HG03196 (cell line): ENCODE measurements at regions not wholly inside any gene's neighbourhood (a gene's known extent, or its start where the extent isn't known, plus 50 kb on each side); places are given as distances from the start of the nearest gene placed in this dataset.
"Not testable (repeated sequence)": the region's sequence is repeated elsewhere in the genome, so short reads cannot be mapped to it uniquely, and the experiment has no call there.

Source experiments
- ATAC-seq: cut with Tn5 transposase; IDR thresholded peaks from one replicate; pipeline ENCODE4 v1.9.1; 2021; ENCODE audit not compliant: unreplicated experiment

- no peak for ATAC-seq
Measured at GRCh38 chr1:204777591-204777990, 92.1 kb upstream of the LRRN2 start.

- no peak for ATAC-seq
Measured at GRCh38 chr1:204780630-204781029, 90.0 kb upstream of the NFASC start.

DNA sequence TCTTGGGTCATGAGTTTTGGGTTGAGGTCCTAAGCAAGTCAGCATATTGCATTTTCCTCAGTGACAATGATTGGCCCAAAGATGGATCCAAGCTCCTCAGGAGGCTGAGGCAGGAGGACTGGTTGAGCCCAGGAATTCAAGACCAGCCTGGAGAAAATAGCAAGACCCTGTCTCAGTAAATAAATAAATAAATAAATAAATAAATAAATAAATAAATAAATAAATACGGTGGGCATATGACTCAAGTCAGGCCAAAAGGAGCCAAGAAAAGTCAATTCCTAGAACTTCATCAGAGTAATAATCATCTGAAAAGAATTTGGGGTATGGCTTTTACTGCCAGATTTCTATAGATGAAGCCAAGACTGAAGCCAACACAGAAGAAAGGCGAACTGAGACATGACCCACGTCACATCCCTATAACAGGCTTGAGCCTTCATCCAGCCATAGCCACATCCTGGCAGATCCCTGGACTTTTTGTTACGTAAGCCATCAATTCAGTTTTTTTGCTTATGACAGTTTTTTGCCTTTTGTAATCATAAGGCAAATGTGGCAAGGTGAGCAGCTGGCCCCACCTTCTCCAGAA is 88.5 kb upstream of the NFASC start:
- no peak for ATAC-seq

DNA sequence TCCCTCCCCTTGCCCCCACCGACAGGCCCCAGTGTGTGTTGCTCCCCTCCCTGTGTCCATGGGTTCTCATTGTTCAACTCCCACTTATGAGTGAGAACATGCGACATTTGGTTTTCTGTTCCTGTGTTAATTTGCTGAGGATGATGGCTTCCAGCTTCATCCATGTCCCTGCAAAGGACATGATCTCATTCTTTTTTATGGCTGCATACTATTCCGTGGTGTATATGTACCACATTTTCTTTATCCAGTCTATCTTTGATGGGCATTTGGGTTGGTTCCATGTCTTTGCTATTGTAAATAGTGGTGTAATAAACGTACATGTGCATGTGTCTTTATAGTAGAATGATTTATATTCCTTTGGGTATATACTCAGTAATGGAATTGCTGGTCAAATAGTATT is 85.6 kb upstream of the NFASC start:
- not testable (repeated sequence) for ATAC-seq

DNA sequence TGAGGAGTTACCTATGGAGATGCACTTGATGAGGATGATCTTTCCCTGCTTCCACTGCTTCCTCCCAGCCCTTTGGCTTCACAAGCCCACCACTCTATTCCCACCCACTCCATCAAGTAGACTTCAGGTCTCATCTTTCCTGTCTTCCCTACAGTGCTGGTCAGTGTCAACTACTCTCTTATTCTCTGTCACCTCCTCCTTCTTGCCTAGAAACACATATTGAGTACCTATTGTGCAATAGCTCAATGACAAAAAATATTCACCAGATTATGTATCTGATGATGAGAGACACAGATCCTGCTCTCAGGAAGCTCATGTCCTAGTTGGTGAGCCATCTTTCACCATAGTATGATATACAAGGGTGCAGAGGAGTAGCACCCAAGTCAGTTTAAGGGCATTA is 82.2 kb upstream of the NFASC start:
- ATAC-seq: no peak

DNA sequence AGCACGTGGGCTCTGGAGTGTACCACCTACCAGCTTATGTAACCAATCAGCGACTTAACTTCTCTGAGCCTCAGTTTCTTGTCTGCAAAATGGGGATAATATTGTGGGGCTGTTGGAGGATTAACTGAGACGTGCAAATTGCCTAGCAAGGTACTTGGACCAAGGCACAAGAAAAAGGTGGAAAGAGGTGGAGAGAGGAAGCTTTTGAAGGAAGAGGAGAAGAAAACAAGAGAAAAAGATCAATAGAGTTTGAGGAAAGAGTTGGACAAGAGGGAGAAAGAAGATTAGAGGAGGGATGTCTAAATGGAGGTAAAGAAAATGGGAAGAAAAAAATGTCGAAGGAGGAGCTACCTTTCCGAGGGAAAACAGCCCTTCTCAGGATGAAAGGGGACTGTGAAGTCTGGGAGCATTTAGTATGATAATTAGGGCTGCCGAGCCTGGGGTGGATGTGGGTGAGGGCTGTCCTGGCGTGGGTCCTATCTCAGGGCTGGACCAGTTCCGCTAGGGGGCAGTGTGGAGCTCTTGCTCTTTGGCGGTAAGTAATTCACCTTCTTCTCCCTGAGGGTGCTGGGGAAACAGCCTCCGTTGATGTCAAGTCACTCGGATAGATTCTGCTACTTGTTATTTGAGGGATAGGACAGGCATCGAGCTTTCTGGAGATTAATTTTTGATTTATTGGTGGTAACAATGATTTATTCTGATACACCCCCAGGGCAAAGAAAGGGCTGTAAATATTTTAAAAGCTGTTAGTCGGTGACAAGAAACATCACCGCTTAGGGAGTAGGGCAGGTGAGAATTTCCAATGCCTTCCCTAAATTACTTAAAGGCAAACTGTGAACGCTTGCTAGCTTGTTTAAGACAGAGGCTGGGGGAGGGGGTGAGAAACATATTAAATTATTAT is 79.0 kb upstream of the NFASC start:
- no peak for ATAC-seq

GRCh38 chr1:204792354-204792692 is 78.3 kb upstream of the NFASC start:
- no peak for ATAC-seq

GRCh38 chr1:204793259-204793914 is 77.3 kb upstream of the NFASC start:
- ATAC-seq: no peak

DNA sequence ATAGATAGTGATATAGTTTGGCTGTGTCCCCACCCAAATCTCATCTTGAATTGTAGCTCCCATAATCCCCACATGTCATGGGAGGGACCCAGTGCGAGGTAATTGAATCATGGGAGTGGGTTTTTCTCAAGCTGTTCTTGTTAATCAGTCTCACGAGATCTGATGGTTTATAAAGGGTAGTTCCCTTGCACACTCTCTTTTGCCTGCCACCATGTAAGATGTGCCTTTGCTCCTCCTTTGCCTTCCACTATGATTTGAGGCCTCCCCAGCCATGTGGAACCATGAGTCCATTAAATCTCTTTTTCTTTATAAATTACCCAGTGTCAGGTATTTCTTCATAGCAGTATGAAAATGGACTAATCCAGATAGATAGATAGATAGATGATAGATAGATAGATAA is 73.8 kb upstream of the NFASC start:
- not testable (repeated sequence) for ATAC-seq

DNA sequence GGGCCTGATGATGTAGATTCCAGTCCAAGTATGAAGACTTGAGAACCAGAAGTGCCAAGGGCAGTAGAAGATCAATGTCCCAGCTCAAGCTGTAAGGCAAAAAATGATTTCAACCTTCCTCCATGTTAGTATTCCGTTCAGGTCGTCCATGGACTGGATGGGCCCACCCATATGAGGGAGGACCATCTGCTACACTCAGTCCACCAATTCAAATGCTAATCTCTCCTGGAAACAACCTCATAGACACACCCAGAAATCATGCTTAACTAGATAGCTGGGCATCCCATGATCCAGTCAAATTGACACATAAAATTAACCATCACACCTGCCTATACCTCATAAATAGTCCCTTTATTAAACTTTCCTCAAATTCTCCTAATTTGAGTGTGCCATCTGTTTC is 73.3 kb upstream of the NFASC start:
- no peak for ATAC-seq

DNA sequence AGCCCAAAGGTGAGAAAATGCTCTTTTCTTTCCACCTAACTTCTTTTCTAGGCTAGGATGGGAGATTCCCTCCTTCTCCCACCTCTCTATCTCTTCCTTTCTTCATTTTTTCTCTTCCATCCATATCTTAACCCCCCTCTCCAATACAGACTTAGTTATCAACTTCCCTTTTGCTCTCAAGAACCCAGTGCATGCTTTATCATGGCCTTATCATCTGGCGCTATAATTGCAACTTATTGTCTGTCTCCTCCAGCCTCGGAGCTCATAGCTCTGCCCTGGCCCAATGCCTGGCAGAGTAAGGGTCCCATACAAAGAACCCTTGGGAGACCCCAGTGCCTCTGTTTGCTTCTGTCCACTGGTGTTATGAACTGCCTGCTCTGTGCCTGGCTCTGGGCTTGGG is 71.0 kb upstream of the NFASC start:
- no peak for ATAC-seq

DNA sequence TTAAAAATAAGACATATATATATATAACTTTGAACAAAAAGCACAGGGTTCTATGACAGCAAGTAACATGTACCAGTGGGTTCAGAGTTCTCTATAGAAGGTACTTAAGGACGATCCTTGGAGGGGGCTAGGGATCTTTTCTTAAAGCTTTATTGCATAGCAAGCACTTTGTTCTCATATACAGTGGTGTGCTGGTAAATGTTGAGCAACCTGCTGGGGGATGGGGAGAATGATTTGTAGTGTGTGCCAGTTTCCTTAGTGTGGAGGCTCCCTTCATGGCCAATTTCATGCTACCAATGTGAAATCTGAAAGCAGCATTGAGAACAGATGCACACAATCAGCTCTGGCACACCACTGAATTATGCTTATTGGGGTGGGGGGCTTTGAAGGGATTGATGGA is 69.5 kb upstream of the NFASC start:
- no peak for ATAC-seq

GRCh38 chr1:204802401-204803175 is 68.1 kb upstream of the NFASC start:
- ATAC-seq: no peak

GRCh38 chr1:204803607-204804006 is 67.1 kb upstream of the NFASC start:
- no peak for ATAC-seq

DNA sequence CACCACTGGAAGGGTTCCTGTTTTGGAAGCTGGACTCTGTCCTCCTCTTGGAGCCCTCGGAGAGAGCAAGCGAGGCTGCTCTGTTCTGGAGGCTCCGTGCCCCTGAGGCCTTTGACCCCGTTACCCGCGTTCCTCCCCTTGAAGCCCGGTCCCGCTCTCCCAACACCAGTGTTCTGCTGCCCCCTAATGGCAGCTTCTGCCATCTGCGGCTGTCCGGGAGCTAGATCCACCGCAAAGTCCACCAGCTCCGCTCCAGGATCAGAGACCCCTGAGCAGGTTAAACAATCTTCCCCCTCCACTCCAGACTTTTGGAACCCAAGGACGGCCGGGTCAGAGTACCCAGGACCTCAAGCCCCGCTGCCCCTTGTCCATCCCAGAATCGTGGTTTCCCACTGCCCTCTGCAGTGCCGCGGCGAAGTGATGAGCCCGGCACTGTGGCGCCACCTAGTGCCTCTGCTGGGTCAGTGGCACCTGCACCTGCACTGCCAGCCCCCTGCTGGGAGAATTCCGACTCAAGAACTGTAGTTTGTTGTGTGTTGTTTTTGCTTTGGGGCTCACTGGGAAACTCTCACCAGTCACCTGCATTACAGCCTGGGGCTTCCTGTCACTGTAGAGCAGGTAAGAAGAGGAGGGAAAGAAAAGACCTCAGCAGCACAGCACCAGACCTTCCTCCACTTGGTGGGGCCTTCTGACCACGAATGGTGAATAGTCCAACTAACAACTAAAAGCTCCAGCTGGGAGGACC is 63.5 kb upstream of the NFASC start:
- peak; percentile 88 for ATAC-seq

- no peak for ATAC-seq
Measured at GRCh38 chr1:204809488-204809887, 61.2 kb upstream of the NFASC start.

DNA sequence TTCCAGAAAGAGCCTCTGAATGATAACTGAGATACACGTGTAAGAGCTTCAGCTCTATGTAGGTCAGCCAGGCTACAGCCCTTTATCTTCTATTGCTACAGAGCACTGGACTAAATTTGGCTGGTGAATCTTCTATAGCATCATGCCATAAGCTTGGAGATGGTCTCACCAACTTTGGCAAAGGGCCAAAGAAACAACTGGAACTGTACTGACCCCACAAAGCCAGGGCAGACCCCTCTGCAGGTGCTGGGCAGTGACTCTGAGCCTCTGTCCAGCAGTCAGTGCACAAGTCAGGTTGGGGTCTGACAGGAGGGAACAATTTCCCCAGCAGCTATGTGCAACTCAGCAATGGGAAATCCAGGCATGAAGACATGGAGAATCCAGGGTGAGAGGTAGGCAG is 57.8 kb upstream of the NFASC start:
- ATAC-seq: no peak

- ATAC-seq: no peak
Measured at GRCh38 chr1:204813522-204813921, 57.1 kb upstream of the NFASC start.

DNA sequence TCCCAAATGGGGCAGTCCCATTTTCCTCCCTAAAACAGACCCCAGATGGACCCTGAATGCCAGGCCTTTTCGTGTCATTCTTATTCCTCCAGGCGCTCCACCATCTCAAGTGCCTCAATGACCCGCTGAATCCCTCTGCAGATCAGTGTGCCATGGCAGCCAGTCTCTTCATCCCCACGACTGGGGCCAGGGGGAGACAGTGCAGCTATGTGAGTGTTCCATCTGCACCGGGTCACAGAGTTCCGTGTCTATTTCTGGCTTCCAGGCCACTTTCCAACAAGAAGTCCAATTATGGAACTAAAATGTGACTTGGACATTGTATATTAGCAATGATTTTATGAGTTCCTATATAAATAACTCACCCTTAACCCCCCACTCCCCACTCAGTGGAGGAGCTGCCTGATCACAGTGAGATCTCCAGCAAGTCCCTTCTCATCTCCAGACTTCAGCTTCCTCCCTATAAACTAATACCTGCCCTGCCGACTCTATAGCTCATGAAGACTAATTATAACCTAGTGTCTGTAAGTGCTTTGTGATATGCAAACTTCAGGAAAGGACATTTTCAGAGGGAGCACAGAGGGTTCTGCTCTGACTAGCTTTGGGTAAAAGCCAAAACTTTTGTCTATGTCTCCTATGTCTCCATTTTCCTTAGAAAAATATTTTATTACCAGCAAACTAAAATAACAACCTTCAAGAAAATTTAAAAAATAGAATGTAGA is 56.3 kb upstream of the NFASC start:
- no peak for ATAC-seq

DNA sequence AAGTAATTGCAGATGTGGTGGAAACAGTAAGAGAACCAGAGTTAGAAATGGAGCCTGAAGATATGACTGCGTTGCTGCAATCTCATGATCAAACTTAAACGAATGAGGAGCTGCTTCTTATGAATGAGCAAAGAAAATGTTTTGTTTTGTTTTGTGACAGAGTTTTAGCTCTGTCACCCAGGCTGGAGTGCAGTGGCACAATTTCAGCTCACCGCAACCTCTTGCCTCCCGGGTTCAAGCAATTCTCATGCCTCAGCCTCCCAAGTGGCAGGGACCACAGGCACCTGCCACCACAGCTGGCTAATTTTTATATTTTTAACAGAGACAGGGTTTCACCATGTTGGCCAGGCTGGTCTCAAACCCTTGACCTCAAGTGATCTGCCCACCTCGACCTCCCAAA is 53.3 kb upstream of the NFASC start:
- no peak for ATAC-seq
